ENCODE measurements at regions not wholly inside any gene's neighbourhood (a gene's known extent, or its start where the extent isn't known, plus 50 kb on each side); places are given as distances from the start of the nearest gene placed in this dataset.

DNA sequence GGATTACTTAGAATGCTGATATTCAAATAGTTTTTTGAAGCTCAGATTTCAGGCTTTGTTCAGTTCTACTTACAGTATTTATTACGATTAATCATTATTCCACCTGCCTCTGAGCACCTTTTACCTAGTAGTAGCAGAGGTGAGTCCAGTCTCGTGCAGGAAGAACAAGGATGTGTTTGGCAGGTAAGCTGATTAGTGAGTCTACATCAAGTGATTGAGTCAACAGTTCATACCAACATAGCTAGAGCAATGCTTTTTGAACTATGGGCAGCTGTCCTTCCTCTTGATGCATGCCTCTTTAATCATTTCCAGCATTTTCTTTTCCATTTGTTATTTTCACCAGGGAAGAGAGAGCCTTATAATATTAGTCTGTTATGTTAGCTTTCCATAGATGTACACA, 838.9 kb downstream of the USP25 start:
- H3K4me1 ChIP-seq (replicated peaks): no peaks in the 10 kb centered on the region
- H3K27ac ChIP-seq: no peak overlapping the region
- intact Hi-C loops (cut with DNase I): loop anchor here (10.0 kb wide), 1 partner anchor 696 kb away; no protein-coding TSS in a partner anchor
- no peaks in the 10 kb centered on the region for H3K9me3 ChIP-seq
- H3K36me3 ChIP-seq: no peaks in the 10 kb centered on the region
- H3K27me3 ChIP-seq (replicated peaks; ENCODE audit: insufficient read depth): no peaks in the 10 kb centered on the region
- DNase-seq (ENCODE audit: low spot score): no peak
- TF ChIP-seq POLR2AphosphoS5 (IDR thresholded peaks at IDR 0.05): no peak
- TF ChIP-seq, protein P1, sequence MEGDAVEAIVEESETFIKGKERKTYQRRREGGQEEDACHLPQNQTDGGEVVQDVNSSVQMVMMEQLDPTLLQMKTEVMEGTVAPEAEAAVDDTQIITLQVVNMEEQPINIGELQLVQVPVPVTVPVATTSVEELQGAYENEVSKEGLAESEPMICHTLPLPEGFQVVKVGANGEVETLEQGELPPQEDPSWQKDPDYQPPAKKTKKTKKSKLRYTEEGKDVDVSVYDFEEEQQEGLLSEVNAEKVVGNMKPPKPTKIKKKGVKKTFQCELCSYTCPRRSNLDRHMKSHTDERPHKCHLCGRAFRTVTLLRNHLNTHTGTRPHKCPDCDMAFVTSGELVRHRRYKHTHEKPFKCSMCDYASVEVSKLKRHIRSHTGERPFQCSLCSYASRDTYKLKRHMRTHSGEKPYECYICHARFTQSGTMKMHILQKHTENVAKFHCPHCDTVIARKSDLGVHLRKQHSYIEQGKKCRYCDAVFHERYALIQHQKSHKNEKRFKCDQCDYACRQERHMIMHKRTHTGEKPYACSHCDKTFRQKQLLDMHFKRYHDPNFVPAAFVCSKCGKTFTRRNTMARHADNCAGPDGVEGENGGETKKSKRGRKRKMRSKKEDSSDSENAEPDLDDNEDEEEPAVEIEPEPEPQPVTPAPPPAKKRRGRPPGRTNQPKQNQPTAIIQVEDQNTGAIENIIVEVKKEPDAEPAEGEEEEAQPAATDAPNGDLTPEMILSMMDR (IDR thresholded peaks at IDR 0.05): no peak
- TF ChIP-seq POLR2A (IDR thresholded peaks at IDR 0.05): no peak
- WGBS: 91% methylated on average over 2 of the region's 2 CpGs
- H3K4me3 ChIP-seq: no peak overlapping the region

DNA sequence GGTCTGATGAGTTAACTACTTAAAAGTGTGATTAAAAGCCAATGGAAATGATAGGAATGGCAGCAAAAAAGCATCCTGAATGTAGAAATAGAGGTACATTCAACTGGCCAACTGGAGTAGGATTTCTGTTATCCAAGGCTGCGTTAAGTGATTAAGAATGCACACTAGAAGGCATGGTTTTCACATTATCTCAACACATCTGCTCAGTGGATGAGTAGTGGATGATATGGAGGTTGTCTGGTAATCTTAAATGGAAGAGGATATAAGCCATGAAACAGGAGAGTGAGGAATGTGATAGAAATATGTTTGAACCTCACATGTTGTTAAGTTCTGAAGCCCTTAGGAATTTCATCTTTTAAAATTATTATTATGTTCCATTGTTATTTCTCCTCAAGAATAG, 839.9 kb downstream of the USP25 start:
- intact Hi-C loops (cut with DNase I): loop anchor here (10.0 kb wide), 1 partner anchor 695 kb away; no protein-coding TSS in a partner anchor
- Histone ChIP-seq H3K4me3 (no peak overlapping the region), H3K27me3 (replicated peaks; ENCODE audit: insufficient read depth) (no peaks in the 10 kb centered on the region), H3K36me3 (no peaks in the 10 kb centered on the region), H3K4me1 (replicated peaks) (no peaks in the 10 kb centered on the region), H3K9me3 (no peaks in the 10 kb centered on the region), H3K27ac (no peak overlapping the region)
- 89% methylated on average over 1 of the region's 1 CpG for WGBS
- no peak for DNase-seq (ENCODE audit: low spot score)
- TF ChIP-seq POLR2AphosphoS5 (IDR thresholded peaks at IDR 0.05) (no peak), POLR2A (IDR thresholded peaks at IDR 0.05) (no peak)
- TF ChIP-seq, protein P1 (IDR thresholded peaks at IDR 0.05): no peak

DNA sequence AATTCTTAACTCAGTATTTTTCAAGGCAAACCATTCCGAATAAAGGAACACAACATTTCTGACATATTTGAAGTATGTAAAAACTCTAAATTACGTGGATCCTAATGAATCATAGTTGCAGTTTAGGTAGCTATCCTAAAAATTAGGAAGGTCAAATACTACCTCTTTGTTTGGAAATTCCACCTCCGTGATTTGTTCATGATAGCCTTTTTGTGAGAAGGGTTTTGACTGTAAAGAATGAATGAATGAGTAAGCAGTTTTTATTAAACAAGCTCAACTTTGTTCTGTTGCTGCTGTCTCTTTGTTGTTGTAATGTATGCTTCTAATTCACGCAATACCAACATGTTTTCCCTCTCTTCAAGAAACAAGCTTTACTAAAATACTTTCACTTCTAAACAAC, 840.4 kb downstream of the USP25 start:
- intact Hi-C loops (cut with DNase I): no loop called here
- Histone ChIP-seq H3K4me1 (replicated peaks) (no peaks in the 10 kb centered on the region), H3K4me3 (no peak overlapping the region), H3K36me3 (no peaks in the 10 kb centered on the region), H3K27me3 (replicated peaks; ENCODE audit: insufficient read depth) (no peaks in the 10 kb centered on the region), H3K9me3 (no peaks in the 10 kb centered on the region), H3K27ac (no peak overlapping the region)
- WGBS: 82% methylated on average over 4 of the region's 4 CpGs
- DNase-seq (ENCODE audit: low spot score): no peak
- TF ChIP-seq POLR2A (IDR thresholded peaks at IDR 0.05) (no peak), POLR2AphosphoS5 (IDR thresholded peaks at IDR 0.05) (no peak)
- TF ChIP-seq, protein P1 (IDR thresholded peaks at IDR 0.05): no peak

DNA sequence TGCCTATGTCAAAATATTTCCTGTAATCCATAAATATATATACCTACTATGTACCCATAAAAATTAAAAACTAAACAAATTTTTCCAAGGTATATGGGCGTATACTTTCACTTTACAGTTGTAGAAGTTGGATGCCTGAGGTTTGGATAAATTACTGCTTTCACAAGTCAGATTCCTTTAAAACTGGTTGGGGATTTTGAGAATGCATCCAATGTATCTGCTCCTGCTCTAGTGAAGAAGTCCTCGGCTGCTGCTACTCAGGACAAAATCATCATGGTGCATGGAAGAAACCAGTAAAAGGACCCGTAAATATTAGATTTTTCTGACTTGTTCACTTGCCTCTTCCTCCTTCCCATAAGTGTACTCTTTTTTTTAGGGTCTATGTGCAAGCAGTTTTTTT, 841.1 kb downstream of the USP25 start:
- H3K4me1 ChIP-seq (replicated peaks): no peaks in the 10 kb centered on the region
- WGBS: 81% methylated on average over 3 of the region's 3 CpGs
- no peaks in the 10 kb centered on the region for H3K27me3 ChIP-seq (replicated peaks; ENCODE audit: insufficient read depth)
- TF ChIP-seq POLR2A (IDR thresholded peaks at IDR 0.05) (no peak), POLR2AphosphoS5 (IDR thresholded peaks at IDR 0.05) (no peak)
- TF ChIP-seq, protein P1 (IDR thresholded peaks at IDR 0.05): no peak
- H3K4me3 ChIP-seq: no peak overlapping the region
- no peak for DNase-seq (ENCODE audit: low spot score)
- no peaks in the 10 kb centered on the region for H3K9me3 ChIP-seq
- no peak overlapping the region for H3K27ac ChIP-seq
- H3K36me3 ChIP-seq: no peaks in the 10 kb centered on the region
- intact Hi-C loops (cut with DNase I): no loop called here

DNA sequence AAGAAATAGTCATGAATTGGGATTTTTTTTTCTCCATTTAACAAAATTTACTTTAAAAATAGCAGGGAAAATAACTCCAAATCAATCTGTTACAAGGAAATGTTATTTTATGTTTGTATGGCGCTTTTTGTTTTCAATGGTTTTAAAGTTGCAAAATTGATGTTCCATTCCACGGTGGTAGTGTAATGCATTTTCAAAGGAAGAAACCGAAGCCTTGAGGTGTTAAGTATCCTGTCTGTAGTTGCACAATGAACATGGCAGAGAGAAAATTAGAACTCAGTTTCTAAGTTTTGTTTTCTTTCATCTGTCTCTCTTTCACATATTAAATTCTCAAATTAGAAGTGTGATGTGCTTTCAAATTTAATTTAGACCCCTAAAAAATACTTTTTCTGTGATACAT, 841.8 kb downstream of the USP25 start:
- no peak for DNase-seq (ENCODE audit: low spot score)
- no peaks in the 10 kb centered on the region for H3K36me3 ChIP-seq
- 94% methylated on average over 3 of the region's 3 CpGs for WGBS
- H3K27ac ChIP-seq: no peak overlapping the region
- no peak overlapping the region for H3K4me3 ChIP-seq
- H3K27me3 ChIP-seq (replicated peaks; ENCODE audit: insufficient read depth): no peaks in the 10 kb centered on the region
- no peaks in the 10 kb centered on the region for H3K4me1 ChIP-seq (replicated peaks)
- intact Hi-C loops (cut with DNase I): no loop called here
- no peaks in the 10 kb centered on the region for H3K9me3 ChIP-seq
- TF ChIP-seq POLR2AphosphoS5 (IDR thresholded peaks at IDR 0.05): no peak
- TF ChIP-seq, protein P1 (IDR thresholded peaks at IDR 0.05): no peak
- no peak for TF ChIP-seq POLR2A (IDR thresholded peaks at IDR 0.05)

All from prostate gland (tissue), 2 donors.